ENCODE measurements at regions not wholly inside any gene's neighbourhood (a gene's known extent, or its start where the extent isn't known, plus 50 kb on each side); places are given as distances from the start of the nearest gene placed in this dataset.

- H3K9ac ChIP-seq, result no peak overlapping the region
- no peaks in the 10 kb centered on the region for H3K27me3 ChIP-seq
- no peaks in the 10 kb centered on the region for H4K20me1 ChIP-seq
- H3K27ac ChIP-seq, result no peak overlapping the region
- no peak overlapping the region for H3K4me2 ChIP-seq
- no peaks in the 10 kb centered on the region for H3K9me3 ChIP-seq
- H3K36me3 ChIP-seq, result no peaks in the 10 kb centered on the region
- no peak overlapping the region for H3K4me3 ChIP-seq
- no peak for TF ChIP-seq Cebpa-rat (IDR thresholded peaks at IDR 0.05)
- no peaks in the 10 kb centered on the region for H3K4me1 ChIP-seq
Measured at GRCh38 chr11:19567996-19568395, 144.6 kb upstream of the NAV2 start.

GRCh38 chr11:19566583-19567379 is 145.9 kb upstream of the NAV2 start:
- no peak for TF ChIP-seq Cebpa-rat (IDR thresholded peaks at IDR 0.05)
- Histone ChIP-seq H3K9ac (no peak overlapping the region), H4K20me1 (no peaks in the 10 kb centered on the region), H3K4me1 (no peaks in the 10 kb centered on the region), H3K4me2 (no peak overlapping the region), H3K9me3 (no peaks in the 10 kb centered on the region), H3K27me3 (no peaks in the 10 kb centered on the region), H3K36me3 (no peaks in the 10 kb centered on the region), H3K4me3 (no peak overlapping the region), H3K27ac (no peak overlapping the region)

GRCh38 chr11:19565639-19566038 is 147.0 kb upstream of the NAV2 start:
- Histone ChIP-seq H3K27ac (no peak overlapping the region), H3K4me1 (no peaks in the 10 kb centered on the region), H3K4me2 (no peak overlapping the region), H3K9me3 (no peaks in the 10 kb centered on the region), H3K9ac (no peak overlapping the region), H4K20me1 (no peaks in the 10 kb centered on the region), H3K4me3 (no peak overlapping the region), H3K27me3 (no peaks in the 10 kb centered on the region), H3K36me3 (no peaks in the 10 kb centered on the region)
- no peak for TF ChIP-seq Cebpa-rat (IDR thresholded peaks at IDR 0.05)

- Histone ChIP-seq H3K9me3 (no peaks in the 10 kb centered on the region), H3K27ac (no peak overlapping the region), H3K4me2 (no peak overlapping the region), H3K9ac (no peak overlapping the region), H3K4me3 (no peak overlapping the region), H3K4me1 (no peaks in the 10 kb centered on the region), H4K20me1 (no peaks in the 10 kb centered on the region), H3K27me3 (no peaks in the 10 kb centered on the region), H3K36me3 (no peaks in the 10 kb centered on the region)
- TF ChIP-seq Cebpa-rat (IDR thresholded peaks at IDR 0.05), result no peak
Measured at GRCh38 chr11:19562156-19562555, 150.5 kb upstream of the NAV2 start.

GRCh38 chr11:19561011-19561410 is 151.6 kb upstream of the NAV2 start:
- H3K27ac ChIP-seq, result no peak overlapping the region
- H3K27me3 ChIP-seq, result no peaks in the 10 kb centered on the region
- H3K36me3 ChIP-seq, result no peaks in the 10 kb centered on the region
- no peaks in the 10 kb centered on the region for H4K20me1 ChIP-seq
- H3K4me2 ChIP-seq, result no peak overlapping the region
- no peaks in the 10 kb centered on the region for H3K4me1 ChIP-seq
- H3K4me3 ChIP-seq, result no peak overlapping the region
- TF ChIP-seq Cebpa-rat (IDR thresholded peaks at IDR 0.05), result no peak
- no peak overlapping the region for H3K9ac ChIP-seq
- no peaks in the 10 kb centered on the region for H3K9me3 ChIP-seq

- H3K4me3 ChIP-seq, result no peak overlapping the region
- H3K9me3 ChIP-seq, result no peaks in the 10 kb centered on the region
- no peak overlapping the region for H3K27ac ChIP-seq
- no peak for TF ChIP-seq Cebpa-rat (IDR thresholded peaks at IDR 0.05)
- H3K27me3 ChIP-seq, result no peaks in the 10 kb centered on the region
- H3K4me1 ChIP-seq, result no peaks in the 10 kb centered on the region
- no peaks in the 10 kb centered on the region for H3K36me3 ChIP-seq
- H3K9ac ChIP-seq, result no peak overlapping the region
- no peaks in the 10 kb centered on the region for H4K20me1 ChIP-seq
- H3K4me2 ChIP-seq, result no peak overlapping the region
Measured at GRCh38 chr11:19560156-19560555, 152.5 kb upstream of the NAV2 start.

- H3K9ac ChIP-seq, result no peak overlapping the region
- no peak overlapping the region for H3K4me2 ChIP-seq
- TF ChIP-seq Cebpa-rat (IDR thresholded peaks at IDR 0.05), result no peak
- no peak overlapping the region for H3K27ac ChIP-seq
- no peaks in the 10 kb centered on the region for H3K36me3 ChIP-seq
- H3K4me3 ChIP-seq, result no peak overlapping the region
- no peaks in the 10 kb centered on the region for H3K9me3 ChIP-seq
- no peaks in the 10 kb centered on the region for H3K4me1 ChIP-seq
- no peaks in the 10 kb centered on the region for H3K27me3 ChIP-seq
- H4K20me1 ChIP-seq, result no peaks in the 10 kb centered on the region
Measured at GRCh38 chr11:19559746-19560145, 152.9 kb upstream of the NAV2 start.

GRCh38 chr11:19558189-19558986 is 154.2 kb upstream of the NAV2 start:
- peaks cover 8% of the 10 kb centered on the region for H3K4me1 ChIP-seq
- no peak overlapping the region for H3K4me2 ChIP-seq
- no peak for TF ChIP-seq Cebpa-rat (IDR thresholded peaks at IDR 0.05)
- no peaks in the 10 kb centered on the region for H4K20me1 ChIP-seq
- H3K27ac ChIP-seq, result no peak overlapping the region
- no peak overlapping the region for H3K4me3 ChIP-seq
- H3K27me3 ChIP-seq, result no peaks in the 10 kb centered on the region
- H3K36me3 ChIP-seq, result no peaks in the 10 kb centered on the region
- no peaks in the 10 kb centered on the region for H3K9me3 ChIP-seq
- no peak overlapping the region for H3K9ac ChIP-seq

- TF ChIP-seq Cebpa-rat (IDR thresholded peaks at IDR 0.05), result no peak
- Histone ChIP-seq H3K4me2 (no peak overlapping the region), H3K36me3 (no peaks in the 10 kb centered on the region)
Measured at GRCh38 chr11:19557720-19558140, 154.9 kb upstream of the NAV2 start.

GRCh38 chr11:19557185-19557584 is 155.5 kb upstream of the NAV2 start:
- Histone ChIP-seq H3K4me3 (no peak overlapping the region), H3K27ac (no peak overlapping the region), H3K9ac (no peak overlapping the region), H3K36me3 (no peaks in the 10 kb centered on the region), H3K4me1 (peaks cover 8% of the 10 kb centered on the region), H3K27me3 (no peaks in the 10 kb centered on the region), H3K9me3 (no peaks in the 10 kb centered on the region), H4K20me1 (no peaks in the 10 kb centered on the region), H3K4me2 (no peak overlapping the region)
- TF ChIP-seq Cebpa-rat (IDR thresholded peaks at IDR 0.05), result no peak

More at GRCh38 chr11:19557720-19558140, 154.9 kb upstream of the NAV2 start:
- no peak overlapping the region for H3K27ac ChIP-seq
- H3K4me1 ChIP-seq, result peaks cover 8% of the 10 kb centered on the region
- no peak overlapping the region for H3K9ac ChIP-seq
- H3K4me3 ChIP-seq, result no peak overlapping the region
- no peaks in the 10 kb centered on the region for H3K9me3 ChIP-seq
- H4K20me1 ChIP-seq, result no peaks in the 10 kb centered on the region
- no peaks in the 10 kb centered on the region for H3K27me3 ChIP-seq

Data from BLaER1 (cell line).